Transverse colon (tissue), 3 donors: ENCODE measurements at regions not wholly inside any gene's neighbourhood (a gene's known extent, or its start where the extent isn't known, plus 50 kb on each side); places are given as distances from the start of the nearest gene placed in this dataset.

Experiments used
- EP300 ChIP-seq: sonication (generic); formaldehyde crosslinking; IDR thresholded peaks from one replicate; pipeline ENCODE4 v1.6.1; 2017; ENCODE audit warnings: antibody characterized with exemption, low read depth
- POLR2A ChIP-seq: fragments of 450-650 bp; IDR thresholded peaks from one replicate; pipeline ENCODE4 v1.6.1; 2016; ENCODE audit warnings: antibody characterized with exemption, mild to moderate bottlenecking, moderate library complexity
- TF ChIP-seq, protein P1 (sequence below), 5 experiments: fragments of 200-600 bp in 3 of 5; fragments of 450-650 bp in 2 of 5; sonication (generic) in 3 of 5; IDR thresholded peaks; 1 replicate in 2 of 5; 2 replicates in 3 of 5; pipeline ENCODE4 v1.5.1; 2016 to 2017; ENCODE audit warnings: antibody characterized with exemption in 5 of 5, inconsistent platforms in 3 of 5, mild to moderate bottlenecking in 2 of 5, moderate library complexity in 1 of 5

GRCh38 chr5:106522296-106522695 lies 1148.4 kb downstream of the EFNA5 start:
- TF ChIP-seq, protein P1, sequence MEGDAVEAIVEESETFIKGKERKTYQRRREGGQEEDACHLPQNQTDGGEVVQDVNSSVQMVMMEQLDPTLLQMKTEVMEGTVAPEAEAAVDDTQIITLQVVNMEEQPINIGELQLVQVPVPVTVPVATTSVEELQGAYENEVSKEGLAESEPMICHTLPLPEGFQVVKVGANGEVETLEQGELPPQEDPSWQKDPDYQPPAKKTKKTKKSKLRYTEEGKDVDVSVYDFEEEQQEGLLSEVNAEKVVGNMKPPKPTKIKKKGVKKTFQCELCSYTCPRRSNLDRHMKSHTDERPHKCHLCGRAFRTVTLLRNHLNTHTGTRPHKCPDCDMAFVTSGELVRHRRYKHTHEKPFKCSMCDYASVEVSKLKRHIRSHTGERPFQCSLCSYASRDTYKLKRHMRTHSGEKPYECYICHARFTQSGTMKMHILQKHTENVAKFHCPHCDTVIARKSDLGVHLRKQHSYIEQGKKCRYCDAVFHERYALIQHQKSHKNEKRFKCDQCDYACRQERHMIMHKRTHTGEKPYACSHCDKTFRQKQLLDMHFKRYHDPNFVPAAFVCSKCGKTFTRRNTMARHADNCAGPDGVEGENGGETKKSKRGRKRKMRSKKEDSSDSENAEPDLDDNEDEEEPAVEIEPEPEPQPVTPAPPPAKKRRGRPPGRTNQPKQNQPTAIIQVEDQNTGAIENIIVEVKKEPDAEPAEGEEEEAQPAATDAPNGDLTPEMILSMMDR (IDR thresholded peaks at IDR 0.05): no peak
- TF ChIP-seq EP300: no peak
- no peak for TF ChIP-seq POLR2A
